GM12878 (cell line): ENCODE measurements at regions not wholly inside any gene's neighbourhood (a gene's known extent, or its start where the extent isn't known, plus 50 kb on each side); places are given as distances from the start of the nearest gene placed in this dataset.

Source experiments
- EZH2 ChIP-seq: IDR thresholded peaks from 2 replicates; pipeline ENCODE4 v1.6.1; 2012; ENCODE audit warnings: low read depth, mild to moderate bottlenecking, control low read depth, inconsistent platforms, low read length, borderline replicate concordance; ENCODE audit not compliant: control insufficient read depth
- TF ChIP-seq, protein P1 (sequence below): IDR thresholded peaks from 2 replicates; pipeline ENCODE4 v1.6.1; 2012; ENCODE audit warnings: mild to moderate bottlenecking, low read depth, low read length
- TF ChIP-seq, protein P2 (sequence below): IDR thresholded peaks from 2 replicates; pipeline ENCODE4 v1.6.1; 2012; ENCODE audit warnings: low read depth, low read length, improper control_type of control experiment

DNA sequence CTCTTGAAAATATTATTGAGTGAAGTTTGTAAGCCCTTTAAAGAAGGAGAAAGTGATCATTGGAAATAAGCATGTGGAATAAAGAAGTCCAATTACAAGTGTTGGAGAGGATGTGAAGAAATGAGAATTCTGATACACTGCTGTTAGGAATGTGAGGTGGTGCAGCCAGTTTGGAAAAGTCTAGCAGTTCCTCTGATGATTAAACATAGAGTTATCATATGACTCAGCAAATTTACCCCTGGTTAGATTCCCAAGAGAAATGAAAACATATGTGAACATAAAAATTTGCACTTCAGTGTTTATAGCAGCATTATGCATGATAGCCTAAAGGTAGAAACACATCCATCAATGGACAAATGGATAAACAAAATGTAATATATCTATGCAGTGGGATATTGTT lies 319.9 kb downstream of the AEBP2 start:
- TF ChIP-seq, protein P1, sequence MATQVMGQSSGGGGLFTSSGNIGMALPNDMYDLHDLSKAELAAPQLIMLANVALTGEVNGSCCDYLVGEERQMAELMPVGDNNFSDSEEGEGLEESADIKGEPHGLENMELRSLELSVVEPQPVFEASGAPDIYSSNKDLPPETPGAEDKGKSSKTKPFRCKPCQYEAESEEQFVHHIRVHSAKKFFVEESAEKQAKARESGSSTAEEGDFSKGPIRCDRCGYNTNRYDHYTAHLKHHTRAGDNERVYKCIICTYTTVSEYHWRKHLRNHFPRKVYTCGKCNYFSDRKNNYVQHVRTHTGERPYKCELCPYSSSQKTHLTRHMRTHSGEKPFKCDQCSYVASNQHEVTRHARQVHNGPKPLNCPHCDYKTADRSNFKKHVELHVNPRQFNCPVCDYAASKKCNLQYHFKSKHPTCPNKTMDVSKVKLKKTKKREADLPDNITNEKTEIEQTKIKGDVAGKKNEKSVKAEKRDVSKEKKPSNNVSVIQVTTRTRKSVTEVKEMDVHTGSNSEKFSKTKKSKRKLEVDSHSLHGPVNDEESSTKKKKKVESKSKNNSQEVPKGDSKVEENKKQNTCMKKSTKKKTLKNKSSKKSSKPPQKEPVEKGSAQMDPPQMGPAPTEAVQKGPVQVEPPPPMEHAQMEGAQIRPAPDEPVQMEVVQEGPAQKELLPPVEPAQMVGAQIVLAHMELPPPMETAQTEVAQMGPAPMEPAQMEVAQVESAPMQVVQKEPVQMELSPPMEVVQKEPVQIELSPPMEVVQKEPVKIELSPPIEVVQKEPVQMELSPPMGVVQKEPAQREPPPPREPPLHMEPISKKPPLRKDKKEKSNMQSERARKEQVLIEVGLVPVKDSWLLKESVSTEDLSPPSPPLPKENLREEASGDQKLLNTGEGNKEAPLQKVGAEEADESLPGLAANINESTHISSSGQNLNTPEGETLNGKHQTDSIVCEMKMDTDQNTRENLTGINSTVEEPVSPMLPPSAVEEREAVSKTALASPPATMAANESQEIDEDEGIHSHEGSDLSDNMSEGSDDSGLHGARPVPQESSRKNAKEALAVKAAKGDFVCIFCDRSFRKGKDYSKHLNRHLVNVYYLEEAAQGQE = no peak
- no peak for TF ChIP-seq EZH2
- TF ChIP-seq, protein P2, sequence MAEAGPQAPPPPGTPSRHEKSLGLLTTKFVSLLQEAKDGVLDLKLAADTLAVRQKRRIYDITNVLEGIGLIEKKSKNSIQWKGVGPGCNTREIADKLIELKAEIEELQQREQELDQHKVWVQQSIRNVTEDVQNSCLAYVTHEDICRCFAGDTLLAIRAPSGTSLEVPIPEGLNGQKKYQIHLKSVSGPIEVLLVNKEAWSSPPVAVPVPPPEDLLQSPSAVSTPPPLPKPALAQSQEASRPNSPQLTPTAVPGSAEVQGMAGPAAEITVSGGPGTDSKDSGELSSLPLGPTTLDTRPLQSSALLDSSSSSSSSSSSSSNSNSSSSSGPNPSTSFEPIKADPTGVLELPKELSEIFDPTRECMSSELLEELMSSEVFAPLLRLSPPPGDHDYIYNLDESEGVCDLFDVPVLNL = no peak
